ENCODE measurements at regions not wholly inside any gene's neighbourhood (a gene's known extent, or its start where the extent isn't known, plus 50 kb on each side); places are given as distances from the start of the nearest gene placed in this dataset.
"Not testable (repeated sequence)": the region's sequence is repeated elsewhere in the genome, so short reads cannot be mapped to it uniquely, and the experiment has no call there.

- DNase-seq (ENCODE audit: low read depth in 2 of 2) = no peak
Measured at GRCh38 chr4:67332627-67333026, 212.7 kb downstream of the CENPC start.

- no peak for DNase-seq (ENCODE audit: low read depth in 2 of 2)
Measured at GRCh38 chr4:67328393-67328792, 216.9 kb downstream of the CENPC start.

- no peak for DNase-seq (ENCODE audit: low read depth in 2 of 2)
Measured at GRCh38 chr4:67328018-67328278, 217.4 kb downstream of the CENPC start.

GRCh38 chr4:67327245-67328017, 217.9 kb downstream of the CENPC start:
- DNase-seq (ENCODE audit: low read depth in 2 of 2) = peak; percentile 11 to 32

- DNase-seq (ENCODE audit: low read depth in 2 of 2) = no peak
Measured at GRCh38 chr4:67325791-67326190, 219.5 kb downstream of the CENPC start.

- DNase-seq (ENCODE audit: low read depth in 2 of 2) = no peak
Measured at GRCh38 chr4:67320645-67321044, 224.7 kb downstream of the CENPC start.

GRCh38 chr4:67319607-67320006, 225.7 kb downstream of the CENPC start:
- not testable (repeated sequence) for DNase-seq (ENCODE audit: low read depth in 2 of 2)

- DNase-seq (ENCODE audit: low read depth in 2 of 2) = not testable (repeated sequence)
Measured at GRCh38 chr4:67300497-67301185, 244.7 kb downstream of the CENPC start.

- no peak for DNase-seq (ENCODE audit: low read depth in 2 of 2)
Measured at GRCh38 chr4:67292636-67293035, 252.7 kb downstream of the CENPC start.

- no peak for DNase-seq (ENCODE audit: low read depth in 2 of 2)
Measured at GRCh38 chr4:67292045-67292444, 253.3 kb downstream of the CENPC start.

- DNase-seq (ENCODE audit: low read depth in 2 of 2) = no peak
Measured at GRCh38 chr4:67291644-67292043, 253.7 kb downstream of the CENPC start.

GRCh38 chr4:67288964-67289363, 256.3 kb downstream of the CENPC start:
- peak; percentile 4 for DNase-seq (ENCODE audit: low read depth in 2 of 2)

- DNase-seq (ENCODE audit: low read depth in 2 of 2) = no peak
Measured at GRCh38 chr4:67286724-67287123, 258.6 kb downstream of the CENPC start.

GRCh38 chr4:67282749-67283148, 262.6 kb downstream of the CENPC start:
- DNase-seq (ENCODE audit: low read depth in 2 of 2) = no peak

- DNase-seq (ENCODE audit: low read depth in 2 of 2) = no peak
Measured at GRCh38 chr4:67275179-67275750, 270.0 kb downstream of the CENPC start.

GRCh38 chr4:67274671-67275070, 270.6 kb downstream of the CENPC start:
- DNase-seq (ENCODE audit: low read depth in 2 of 2) = not testable (repeated sequence)

GRCh38 chr4:67273666-67274065, 271.6 kb downstream of the CENPC start:
- DNase-seq (ENCODE audit: low read depth in 2 of 2) = no peak

GRCh38 chr4:67261971-67262370, 283.3 kb downstream of the CENPC start:
- no peak for DNase-seq (ENCODE audit: low read depth in 2 of 2)

- DNase-seq (ENCODE audit: low read depth in 2 of 2) = no peak
Measured at GRCh38 chr4:67256388-67257043, 288.8 kb downstream of the CENPC start.

GRCh38 chr4:67250131-67250896, 295.0 kb downstream of the CENPC start:
- no peak for DNase-seq (ENCODE audit: low read depth in 2 of 2)

GRCh38 chr4:67236788-67237187, 308.5 kb downstream of the CENPC start:
- DNase-seq (ENCODE audit: low read depth in 2 of 2) = no peak

GRCh38 chr4:67236318-67236717, 309.0 kb downstream of the CENPC start:
- DNase-seq (ENCODE audit: low read depth in 2 of 2) = no peak
